Trophoblast cell (in vitro differentiated cells and primary cell): ENCODE measurements at regions not wholly inside any gene's neighbourhood (a gene's known extent, or its start where the extent isn't known, plus 50 kb on each side); places are given as distances from the start of the nearest gene placed in this dataset.
A peak's percentile ranks its signal among the peaks of the same experiment; 100 is the strongest.

Source experiments
- DNase-seq, 2 donors: peaks; one replicate each; pipeline ENCODE4 v3.0.0-alpha.2; 2016
- H2AFZ ChIP-seq: 2 replicates; pipeline ENCODE4 v1.6.1; 2013; ENCODE audit warnings: low read length, moderate library complexity, mild to moderate bottlenecking; ENCODE audit not compliant: insufficient read depth, poor library complexity
- H2AK5ac ChIP-seq: 2 replicates; pipeline ENCODE4 v1.6.1; 2013; ENCODE audit warnings: mild to moderate bottlenecking, low read length
- H2BK120ac ChIP-seq: 2 replicates; pipeline ENCODE4 v1.6.1; 2013; ENCODE audit warnings: low read length, mild to moderate bottlenecking, moderate library complexity; ENCODE audit not compliant: insufficient read depth, poor library complexity
- H2BK12ac ChIP-seq: 2 replicates; pipeline ENCODE4 v1.6.1; 2013; ENCODE audit warnings: mild to moderate bottlenecking, low read length, moderate library complexity
- H2BK5ac ChIP-seq: 2 replicates; pipeline ENCODE4 v1.6.1; 2013; ENCODE audit warnings: low read length, low read depth, moderate library complexity, mild to moderate bottlenecking; ENCODE audit not compliant: poor library complexity
- H3K14ac ChIP-seq: 2 replicates; pipeline ENCODE4 v1.6.1; 2013; ENCODE audit warnings: mild to moderate bottlenecking, low read length
- H3K18ac ChIP-seq: 2 replicates; pipeline ENCODE4 v1.6.1; 2013; ENCODE audit warnings: mild to moderate bottlenecking, low read length
- H3K23ac ChIP-seq: 2 replicates; pipeline ENCODE4 v1.6.1; 2013; ENCODE audit warnings: low read length
- H3K27ac ChIP-seq: 2 replicates; pipeline ENCODE4 v1.5.1; 2013; ENCODE audit warnings: low read depth, mild to moderate bottlenecking, inconsistent platforms, low read length, moderate library complexity
- H3K27me3 ChIP-seq: 2 replicates; pipeline ENCODE4 v1.6.1; 2013; ENCODE audit warnings: inconsistent platforms, mild to moderate bottlenecking, low read length, moderate library complexity; ENCODE audit not compliant: insufficient read depth
- H3K36me3 ChIP-seq, 2 experiments: 1 replicate in 1 of 2; 2 replicates in 1 of 2; pipeline ENCODE4 v1.6.1; 2013; ENCODE audit warnings: low read length in 2 of 2, mild to moderate bottlenecking in 2 of 2, moderate library complexity in 1 of 2; ENCODE audit not compliant: insufficient read depth in 2 of 2, control insufficient read depth in 1 of 2
- H3K4ac ChIP-seq: 2 replicates; pipeline ENCODE4 v1.6.1; 2013; ENCODE audit warnings: low read depth, mild to moderate bottlenecking, low read length, moderate library complexity
- H3K4me1 ChIP-seq, 2 experiments: 1 replicate in 1 of 2; 2 replicates in 1 of 2; pipeline ENCODE4 v1.6.1; 2013; ENCODE audit warnings: low read length in 2 of 2, mild to moderate bottlenecking in 2 of 2, moderate library complexity in 1 of 2; ENCODE audit not compliant: insufficient read depth in 2 of 2, control insufficient read depth in 1 of 2
- H3K4me2 ChIP-seq: 2 replicates; pipeline ENCODE4 v1.6.1; 2013; ENCODE audit warnings: inconsistent platforms, mild to moderate bottlenecking, low read length, moderate library complexity
- H3K4me3 ChIP-seq: 2 replicates; pipeline ENCODE4 v1.5.1; 2013; ENCODE audit warnings: mild to moderate bottlenecking, low read depth, low read length, inconsistent platforms
- H3K79me1 ChIP-seq: one replicate; pipeline ENCODE4 v1.6.1; 2013; ENCODE audit warnings: low read length
- H3K79me2 ChIP-seq: 2 replicates; pipeline ENCODE4 v1.6.1; 2013; ENCODE audit warnings: low read length, mild to moderate bottlenecking; ENCODE audit not compliant: control insufficient read depth, insufficient read depth, poor library complexity
- H3K9ac ChIP-seq: 2 replicates; pipeline ENCODE4 v1.6.1; 2013; ENCODE audit warnings: mild to moderate bottlenecking, low read length
- H3K9me3 ChIP-seq: 2 replicates; pipeline ENCODE4 v1.6.1; 2013; ENCODE audit warnings: low read depth, mild to moderate bottlenecking, control low read depth, inconsistent platforms, low read length; ENCODE audit not compliant: insufficient read depth
- H4K12ac ChIP-seq: 2 replicates; pipeline ENCODE4 v1.6.1; 2013; ENCODE audit warnings: low read depth, mild to moderate bottlenecking, low read length, moderate library complexity
- H4K8ac ChIP-seq: 2 replicates; pipeline ENCODE4 v1.6.1; 2013; ENCODE audit warnings: low read depth, mild to moderate bottlenecking, low read length, moderate library complexity
- H4K91ac ChIP-seq: one replicate; pipeline ENCODE4 v1.6.1; 2013; ENCODE audit warnings: low read depth, mild to moderate bottlenecking, low read length, moderate library complexity
- WGBS: extraction: QIAGEN DNeasy Blood & Tissue Kit; methylation state at CpG from one replicate; pipeline ENCODE4 v1.1.7; 2013; ENCODE audit warnings: missing lambda C conversion rate; ENCODE audit not compliant: insufficient read length, insufficient coverage; ENCODE audit errors: extremely low coverage; 5-methylcytosine and 5-hydroxymethylcytosine counted together

GRCh38 chr12:34402228-34402898 is 380.1 kb downstream of the ALG10 start:
- Histone ChIP-seq H3K23ac (no peak overlapping the region), H3K4ac (no peak overlapping the region), H3K79me1 (no peaks in the 10 kb centered on the region), H3K4me2 (no peak overlapping the region), H2BK12ac (no peak overlapping the region), H3K36me3 (no peaks in the 10 kb centered on the region), H4K12ac (no peak overlapping the region), H3K27ac (no peak overlapping the region), H2AK5ac (no peak overlapping the region), H3K79me2 (no peaks in the 10 kb centered on the region), H3K27me3 (peaks cover 2% of the 10 kb centered on the region), H3K4me3 (no peak overlapping the region), H4K8ac (no peak overlapping the region), H3K9ac (no peak overlapping the region), H2BK5ac (no peak overlapping the region), H2AFZ (no peak overlapping the region), H3K4me1 (no peaks in the 10 kb centered on the region), H2BK120ac (no peak overlapping the region), H3K18ac (no peak overlapping the region), H3K9me3 (peaks cover 97% of the 10 kb centered on the region), H4K91ac (no peak overlapping the region), H3K14ac (no peak overlapping the region)
- no CpG with 5 or more reads among the region's 30 CpGs for WGBS
- no peak for DNase-seq

- H3K79me1 ChIP-seq, result no peaks in the 10 kb centered on the region
These were observed 380.8 kb downstream of the ALG10 start for GRCh38 chr12:34402899-34403705.

GRCh38 chr12:34403706-34404376 is 381.5 kb downstream of the ALG10 start:
- H3K79me2 ChIP-seq, result no peaks in the 10 kb centered on the region
- H2BK12ac ChIP-seq, result no peak overlapping the region
- no peak for DNase-seq
- no CpG with 5 or more reads among the region's 19 CpGs for WGBS
- no peaks in the 10 kb centered on the region for H3K4me1 ChIP-seq
- H2AK5ac ChIP-seq, result no peak overlapping the region
- no peak overlapping the region for H3K4me2 ChIP-seq
- no peak overlapping the region for H3K4me3 ChIP-seq
- no peak overlapping the region for H4K91ac ChIP-seq
- H3K18ac ChIP-seq, result no peak overlapping the region
- H3K79me1 ChIP-seq, result no peaks in the 10 kb centered on the region
- no peak overlapping the region for H3K9ac ChIP-seq
- H3K23ac ChIP-seq, result no peak overlapping the region
- no peak overlapping the region for H2BK120ac ChIP-seq
- no peak overlapping the region for H2BK5ac ChIP-seq
- H3K9me3 ChIP-seq, result peaks cover 83% of the 10 kb centered on the region
- H4K8ac ChIP-seq, result no peak overlapping the region
- no peak overlapping the region for H4K12ac ChIP-seq
- peaks cover 2% of the 10 kb centered on the region for H3K27me3 ChIP-seq
- H2AFZ ChIP-seq, result no peak overlapping the region
- H3K36me3 ChIP-seq, result no peaks in the 10 kb centered on the region
- no peak overlapping the region for H3K27ac ChIP-seq
- no peak overlapping the region for H3K4ac ChIP-seq
- H3K14ac ChIP-seq, result no peak overlapping the region

More at GRCh38 chr12:34402899-34403705, 380.8 kb downstream of the ALG10 start:
- no CpG with 5 or more reads among the region's 33 CpGs for WGBS
- peak overlapping the region; percentile 13 for H3K4me3 ChIP-seq
- no peak overlapping the region for H3K9ac ChIP-seq
- H2AK5ac ChIP-seq, result no peak overlapping the region
- no peak overlapping the region for H3K23ac ChIP-seq
- no peak overlapping the region for H3K14ac ChIP-seq
- H2BK5ac ChIP-seq, result no peak overlapping the region
- no peak overlapping the region for H2AFZ ChIP-seq
- H4K12ac ChIP-seq, result no peak overlapping the region
- H3K4ac ChIP-seq, result no peak overlapping the region
- DNase-seq, result no peak
- H3K9me3 ChIP-seq, result peaks cover 90% of the 10 kb centered on the region
- no peaks in the 10 kb centered on the region for H3K36me3 ChIP-seq
- no peak overlapping the region for H3K18ac ChIP-seq
- no peak overlapping the region for H2BK12ac ChIP-seq
- no peak overlapping the region for H3K27ac ChIP-seq
- no peak overlapping the region for H4K8ac ChIP-seq
- H3K27me3 ChIP-seq, result peaks cover 2% of the 10 kb centered on the region
- H4K91ac ChIP-seq, result no peak overlapping the region
- H2BK120ac ChIP-seq, result no peak overlapping the region
- no peak overlapping the region for H3K4me2 ChIP-seq
- no peaks in the 10 kb centered on the region for H3K4me1 ChIP-seq
- no peaks in the 10 kb centered on the region for H3K79me2 ChIP-seq

- H3K27ac ChIP-seq, result no peak overlapping the region
- peaks cover 75% of the 10 kb centered on the region for H3K9me3 ChIP-seq
- H2AK5ac ChIP-seq, result no peak overlapping the region
- no peak overlapping the region for H4K12ac ChIP-seq
- no peaks in the 10 kb centered on the region for H3K79me1 ChIP-seq
- no peak overlapping the region for H2BK12ac ChIP-seq
- no peak overlapping the region for H3K9ac ChIP-seq
- H4K91ac ChIP-seq, result no peak overlapping the region
- WGBS, result no CpG with 5 or more reads among the region's 19 CpGs
- no peak overlapping the region for H2AFZ ChIP-seq
- no peak overlapping the region for H2BK120ac ChIP-seq
- H3K79me2 ChIP-seq, result no peaks in the 10 kb centered on the region
- no peaks in the 10 kb centered on the region for H3K36me3 ChIP-seq
- no peak overlapping the region for H2BK5ac ChIP-seq
- H3K4ac ChIP-seq, result no peak overlapping the region
- no peak overlapping the region for H3K4me2 ChIP-seq
- no peak overlapping the region for H3K23ac ChIP-seq
- peak overlapping the region; percentile 43 for H3K4me3 ChIP-seq
- no peak overlapping the region for H3K14ac ChIP-seq
- H3K4me1 ChIP-seq, result no peaks in the 10 kb centered on the region
- no peak overlapping the region for H4K8ac ChIP-seq
- no peak overlapping the region for H3K18ac ChIP-seq
- H3K27me3 ChIP-seq, result peaks cover 2% of the 10 kb centered on the region
- DNase-seq, result no peak
These were observed 382.3 kb downstream of the ALG10 start for GRCh38 chr12:34404377-34405285.
